ENCODE measurements at regions not wholly inside any gene's neighbourhood (a gene's known extent, or its start where the extent isn't known, plus 50 kb on each side); places are given as distances from the start of the nearest gene placed in this dataset.

- Histone ChIP-seq H3K27ac (no peak overlapping the region), H3K4me3 (no peak overlapping the region), H3K36me3 (no peaks in the 10 kb centered on the region), H3K27me3 (no peaks in the 10 kb centered on the region), H3K9ac (ENCODE audit: low read depth in 2 of 2, low read length in 2 of 2) (no peak overlapping the region), H3K9me3 (no peaks in the 10 kb centered on the region), H3K4me1 (no peaks in the 10 kb centered on the region)
- intact Hi-C loops (cut with DNase I): no loop called here
- TF ChIP-seq, protein P1, sequence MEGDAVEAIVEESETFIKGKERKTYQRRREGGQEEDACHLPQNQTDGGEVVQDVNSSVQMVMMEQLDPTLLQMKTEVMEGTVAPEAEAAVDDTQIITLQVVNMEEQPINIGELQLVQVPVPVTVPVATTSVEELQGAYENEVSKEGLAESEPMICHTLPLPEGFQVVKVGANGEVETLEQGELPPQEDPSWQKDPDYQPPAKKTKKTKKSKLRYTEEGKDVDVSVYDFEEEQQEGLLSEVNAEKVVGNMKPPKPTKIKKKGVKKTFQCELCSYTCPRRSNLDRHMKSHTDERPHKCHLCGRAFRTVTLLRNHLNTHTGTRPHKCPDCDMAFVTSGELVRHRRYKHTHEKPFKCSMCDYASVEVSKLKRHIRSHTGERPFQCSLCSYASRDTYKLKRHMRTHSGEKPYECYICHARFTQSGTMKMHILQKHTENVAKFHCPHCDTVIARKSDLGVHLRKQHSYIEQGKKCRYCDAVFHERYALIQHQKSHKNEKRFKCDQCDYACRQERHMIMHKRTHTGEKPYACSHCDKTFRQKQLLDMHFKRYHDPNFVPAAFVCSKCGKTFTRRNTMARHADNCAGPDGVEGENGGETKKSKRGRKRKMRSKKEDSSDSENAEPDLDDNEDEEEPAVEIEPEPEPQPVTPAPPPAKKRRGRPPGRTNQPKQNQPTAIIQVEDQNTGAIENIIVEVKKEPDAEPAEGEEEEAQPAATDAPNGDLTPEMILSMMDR (IDR thresholded peaks at IDR 0.05): no peak
- DNase-seq: no peak
Measured at GRCh38 chr6:146904596-146904995, 299.6 kb upstream of the STXBP5 start.

GRCh38 chr6:146905181-146905704 is 299.0 kb upstream of the STXBP5 start:
- no peak overlapping the region for H3K9ac ChIP-seq (ENCODE audit: low read depth in 2 of 2, low read length in 2 of 2)
- H3K4me1 ChIP-seq: no peaks in the 10 kb centered on the region
- no peak overlapping the region for H3K4me3 ChIP-seq
- intact Hi-C loops (cut with DNase I): no loop called here
- no peak for DNase-seq
- no peaks in the 10 kb centered on the region for H3K36me3 ChIP-seq
- TF ChIP-seq, protein P1 (IDR thresholded peaks at IDR 0.05): no peak
- H3K9me3 ChIP-seq: no peaks in the 10 kb centered on the region
- no peak overlapping the region for H3K27ac ChIP-seq
- no peaks in the 10 kb centered on the region for H3K27me3 ChIP-seq

DNA sequence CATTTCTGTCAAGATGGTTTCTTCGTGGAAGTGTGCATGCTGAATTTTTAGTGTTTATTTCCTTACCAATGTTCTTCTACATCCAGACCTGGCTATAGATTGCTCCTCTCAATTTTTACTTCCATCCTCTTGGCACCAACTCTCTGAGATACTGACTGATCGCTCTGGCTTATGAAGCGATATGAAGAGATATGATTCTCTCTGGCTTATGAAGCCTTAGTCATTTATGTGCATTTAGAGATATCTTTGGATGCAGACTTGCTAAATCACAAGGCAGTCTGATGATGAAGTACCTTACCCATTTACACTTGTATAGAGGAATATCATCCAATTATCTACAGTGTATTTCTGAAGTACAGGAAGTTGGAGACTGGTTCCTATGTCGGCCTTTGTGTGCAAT is 295.4 kb upstream of the STXBP5 start:
- Histone ChIP-seq H3K9ac (ENCODE audit: low read depth in 2 of 2, low read length in 2 of 2) (no peak overlapping the region), H3K4me3 (no peak overlapping the region), H3K36me3 (no peaks in the 10 kb centered on the region), H3K27me3 (no peaks in the 10 kb centered on the region), H3K27ac (no peak overlapping the region), H3K9me3 (no peaks in the 10 kb centered on the region), H3K4me1 (no peaks in the 10 kb centered on the region)
- TF ChIP-seq, protein P1 (IDR thresholded peaks at IDR 0.05): no peak
- intact Hi-C loops (cut with DNase I): no loop called here
- DNase-seq: no peak

- H3K27ac ChIP-seq: no peak overlapping the region
- no peaks in the 10 kb centered on the region for H3K9me3 ChIP-seq
- H3K36me3 ChIP-seq: no peaks in the 10 kb centered on the region
- intact Hi-C loops (cut with DNase I): no loop called here
- no peak for DNase-seq
- H3K9ac ChIP-seq (ENCODE audit: low read depth in 2 of 2, low read length in 2 of 2): no peak overlapping the region
- TF ChIP-seq, protein P1 (IDR thresholded peaks at IDR 0.05): no peak
- no peak overlapping the region for H3K4me3 ChIP-seq
- no peaks in the 10 kb centered on the region for H3K4me1 ChIP-seq
- H3K27me3 ChIP-seq: no peaks in the 10 kb centered on the region
Measured at GRCh38 chr6:146909376-146909775, 294.8 kb upstream of the STXBP5 start.

GRCh38 chr6:146909886-146910285 is 294.3 kb upstream of the STXBP5 start:
- H3K9me3 ChIP-seq: no peaks in the 10 kb centered on the region
- TF ChIP-seq, protein P1 (IDR thresholded peaks at IDR 0.05): no peak
- no peaks in the 10 kb centered on the region for H3K4me1 ChIP-seq
- intact Hi-C loops (cut with DNase I): no loop called here
- no peaks in the 10 kb centered on the region for H3K36me3 ChIP-seq
- H3K4me3 ChIP-seq: no peak overlapping the region
- no peak for DNase-seq
- H3K27me3 ChIP-seq: no peaks in the 10 kb centered on the region
- H3K27ac ChIP-seq: no peak overlapping the region
- no peak overlapping the region for H3K9ac ChIP-seq (ENCODE audit: low read depth in 2 of 2, low read length in 2 of 2)
